Esophagus muscularis mucosa (tissue), 4 donors: ENCODE measurements at regions not wholly inside any gene's neighbourhood (a gene's known extent, or its start where the extent isn't known, plus 50 kb on each side); places are given as distances from the start of the nearest gene placed in this dataset.

Source experiments
- DNase-seq: peaks from one replicate; pipeline ENCODE4 v3.0.0-alpha.2; 2017; ENCODE audit errors: extremely low spot score
- H3K27ac ChIP-seq, 4 donors: fragments of 200-600 bp; sonication (generic); replicated peaks in 1 of 4; 1 replicate in 3 of 4; 2 replicates in 1 of 4; pipeline ENCODE4 v1.5.1; 2016 to 2019; ENCODE audit warnings: mild to moderate bottlenecking in 1 of 4
- H3K27me3 ChIP-seq, 4 donors: fragments of 200-600 bp; sonication (generic); one replicate each; pipeline versions ENCODE4 v1.5.1 to v1.6.0; 2016 to 2019
- H3K36me3 ChIP-seq, 4 donors: fragments of 200-600 bp; sonication (generic); one replicate each; pipeline ENCODE4 v1.5.1; 2016 to 2019
- H3K4me1 ChIP-seq, 4 donors: fragments of 200-600 bp; sonication (generic); one replicate each; pipeline ENCODE4 v1.5.1; 2016 to 2019
- H3K4me3 ChIP-seq, 4 donors: fragments of 200-600 bp; sonication (generic); 1 replicate in 2 of 4; 2 replicates in 2 of 4; pipeline ENCODE4 v1.5.1; 2016 to 2019; ENCODE audit warnings: mild to moderate bottlenecking in 4 of 4, moderate library complexity in 1 of 4
- H3K9me3 ChIP-seq, 4 donors: fragments of 200-600 bp; sonication (generic); 1 replicate in 3 of 4; 2 replicates in 1 of 4; pipeline ENCODE4 v1.5.1; 2016 to 2019
- EP300 ChIP-seq: sonication (generic); formaldehyde crosslinking; IDR thresholded peaks from one replicate; pipeline ENCODE4 v1.6.1; 2017; ENCODE audit warnings: antibody characterized with exemption
- POLR2A ChIP-seq: fragments of 450-650 bp; IDR thresholded peaks from one replicate; pipeline ENCODE4 v1.6.1; 2017; ENCODE audit warnings: antibody characterized with exemption, moderate library complexity, mild to moderate bottlenecking, low read depth
- POLR2AphosphoS5 ChIP-seq, 2 donors: sonication (generic); formaldehyde crosslinking; IDR thresholded peaks; one replicate each; pipeline ENCODE4 v1.6.1; 2017; ENCODE audit warnings: antibody characterized with exemption in 2 of 2
- WGBS: methylation state at CpG from one replicate; pipeline ENCODE4 v1.1.5; 2018; 5-methylcytosine and 5-hydroxymethylcytosine counted together
- intact Hi-C: fragments of 100-400 bp; cut with DNase I; formaldehyde crosslinking; loops from one replicate; pipeline ENCODE4 v1.15.1; 2023
- TF ChIP-seq, protein P1 (sequence below), 3 experiments: fragments of 200-600 bp in 2 of 3; fragments of 450-650 bp in 1 of 3; sonication (generic) in 2 of 3; IDR thresholded peaks; one replicate each; pipeline ENCODE4 v1.5.1; 2017 to 2019; ENCODE audit warnings: antibody characterized with exemption in 3 of 3, mild to moderate bottlenecking in 2 of 3, moderate library complexity in 1 of 3

- Histone ChIP-seq H3K4me1 (peaks cover 0 to 14% (median 13%) of the 10 kb centered on the region in 4 donors), H3K4me3 (no peak overlapping the region), H3K9me3 (no peaks in the 10 kb centered on the region), H3K36me3 (no peaks in the 10 kb centered on the region), H3K27me3 (no peaks in the 10 kb centered on the region), H3K27ac (no peak overlapping the region)
- no peak for DNase-seq
- intact Hi-C loops = no loop called here
- TF ChIP-seq, protein P1, sequence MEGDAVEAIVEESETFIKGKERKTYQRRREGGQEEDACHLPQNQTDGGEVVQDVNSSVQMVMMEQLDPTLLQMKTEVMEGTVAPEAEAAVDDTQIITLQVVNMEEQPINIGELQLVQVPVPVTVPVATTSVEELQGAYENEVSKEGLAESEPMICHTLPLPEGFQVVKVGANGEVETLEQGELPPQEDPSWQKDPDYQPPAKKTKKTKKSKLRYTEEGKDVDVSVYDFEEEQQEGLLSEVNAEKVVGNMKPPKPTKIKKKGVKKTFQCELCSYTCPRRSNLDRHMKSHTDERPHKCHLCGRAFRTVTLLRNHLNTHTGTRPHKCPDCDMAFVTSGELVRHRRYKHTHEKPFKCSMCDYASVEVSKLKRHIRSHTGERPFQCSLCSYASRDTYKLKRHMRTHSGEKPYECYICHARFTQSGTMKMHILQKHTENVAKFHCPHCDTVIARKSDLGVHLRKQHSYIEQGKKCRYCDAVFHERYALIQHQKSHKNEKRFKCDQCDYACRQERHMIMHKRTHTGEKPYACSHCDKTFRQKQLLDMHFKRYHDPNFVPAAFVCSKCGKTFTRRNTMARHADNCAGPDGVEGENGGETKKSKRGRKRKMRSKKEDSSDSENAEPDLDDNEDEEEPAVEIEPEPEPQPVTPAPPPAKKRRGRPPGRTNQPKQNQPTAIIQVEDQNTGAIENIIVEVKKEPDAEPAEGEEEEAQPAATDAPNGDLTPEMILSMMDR (IDR thresholded peaks at IDR 0.05) = no peak
- TF ChIP-seq EP300 = no peak
Observed at GRCh38 chr17:72434581-72434980, 313.8 kb downstream of the SOX9 start.

GRCh38 chr17:72434991-72435618, 314.3 kb downstream of the SOX9 start:
- Histone ChIP-seq H3K36me3 (no peaks in the 10 kb centered on the region), H3K4me3 (no peak overlapping the region), H3K27ac (no peak overlapping the region), H3K4me1 (peaks cover 0 to 14% (median 13%) of the 10 kb centered on the region in 4 donors), H3K27me3 (no peaks in the 10 kb centered on the region), H3K9me3 (no peaks in the 10 kb centered on the region)
- TF ChIP-seq POLR2A = no peak
- TF ChIP-seq, protein P1 (IDR thresholded peaks at IDR 0.05) = no peak
- no peak for TF ChIP-seq POLR2AphosphoS5 (IDR thresholded peaks at IDR 0.05)
- no peak for TF ChIP-seq EP300
- no peak for DNase-seq
- intact Hi-C loops = no loop called here
- WGBS = 94% methylated on average over 7 of the region's 9 CpGs

GRCh38 chr17:72438783-72439182, 318.0 kb downstream of the SOX9 start:
- Histone ChIP-seq H3K9me3 (no peaks in the 10 kb centered on the region), H3K4me1 (no peaks in the 10 kb centered on the region), H3K27ac (no peak overlapping the region), H3K27me3 (no peaks in the 10 kb centered on the region), H3K4me3 (no peak overlapping the region), H3K36me3 (no peaks in the 10 kb centered on the region)
- intact Hi-C loops = no loop called here
- TF ChIP-seq EP300 = no peak
- no peak for TF ChIP-seq POLR2A
- TF ChIP-seq, protein P1 (IDR thresholded peaks at IDR 0.05) = no peak
- TF ChIP-seq POLR2AphosphoS5 (IDR thresholded peaks at IDR 0.05) = no peak
- WGBS = 90% methylated on average over 6 of the region's 6 CpGs
- no peak for DNase-seq

DNA sequence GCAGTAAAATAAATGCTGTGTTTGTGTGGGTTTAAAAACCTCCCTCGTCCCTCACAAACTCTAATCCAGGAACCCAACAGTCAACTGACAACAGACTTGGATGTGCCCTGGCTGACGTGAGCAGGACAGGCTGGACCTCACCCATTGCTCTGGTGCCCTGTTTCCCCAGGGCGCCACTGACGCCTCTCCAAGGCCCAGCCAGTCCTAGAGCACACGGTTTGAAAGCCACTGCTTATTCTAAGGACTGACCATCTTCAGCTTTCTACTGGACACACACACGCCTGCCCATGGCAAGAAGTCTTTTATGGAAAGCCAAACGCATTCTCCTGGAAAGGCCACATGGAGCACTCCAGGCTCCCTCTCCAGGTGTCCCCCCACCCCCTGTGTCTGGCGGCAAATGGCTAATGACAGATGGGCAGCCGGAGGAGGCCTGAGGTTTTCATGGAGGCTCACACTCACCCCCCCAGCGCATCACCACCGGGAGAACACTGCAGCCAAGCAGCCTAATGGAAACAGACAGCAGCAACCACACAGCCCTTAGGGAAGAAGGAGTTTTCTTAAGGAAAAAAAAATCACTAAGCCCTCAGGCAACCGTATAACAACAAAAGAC, 319.2 kb downstream of the SOX9 start:
- DNase-seq = no peak
- H3K9me3 ChIP-seq = no peaks in the 10 kb centered on the region
- no peak overlapping the region for H3K27ac ChIP-seq
- WGBS = 79% methylated on average over 11 of the region's 12 CpGs
- intact Hi-C loops = no loop called here
- H3K4me3 ChIP-seq = no peak overlapping the region
- no peaks in the 10 kb centered on the region for H3K36me3 ChIP-seq
- TF ChIP-seq EP300 = no peak
- TF ChIP-seq POLR2A = no peak
- TF ChIP-seq, protein P1 (IDR thresholded peaks at IDR 0.05) = no peak
- TF ChIP-seq POLR2AphosphoS5 (IDR thresholded peaks at IDR 0.05) = no peak
- no peaks in the 10 kb centered on the region for H3K4me1 ChIP-seq
- H3K27me3 ChIP-seq = peaks cover 0 to under 1% (median 0%) of the 10 kb centered on the region in 4 donors

GRCh38 chr17:72440961-72441360, 320.1 kb downstream of the SOX9 start:
- 85% methylated on average over 6 of the region's 6 CpGs for WGBS
- Histone ChIP-seq H3K36me3 (no peaks in the 10 kb centered on the region), H3K27me3 (peaks cover 0 to 8% (median 0%) of the 10 kb centered on the region in 4 donors), H3K9me3 (no peaks in the 10 kb centered on the region), H3K4me3 (no peak overlapping the region), H3K27ac (no peak overlapping the region), H3K4me1 (no peaks in the 10 kb centered on the region)
- intact Hi-C loops = no loop called here
- no peak for DNase-seq
- TF ChIP-seq EP300 (no peak), POLR2AphosphoS5 (IDR thresholded peaks at IDR 0.05) (no peak), POLR2A (no peak)
- TF ChIP-seq, protein P1 (IDR thresholded peaks at IDR 0.05) = no peak
